ENCODE measurements at regions not wholly inside any gene's neighbourhood (a gene's known extent, or its start where the extent isn't known, plus 50 kb on each side); places are given as distances from the start of the nearest gene placed in this dataset.

DNA sequence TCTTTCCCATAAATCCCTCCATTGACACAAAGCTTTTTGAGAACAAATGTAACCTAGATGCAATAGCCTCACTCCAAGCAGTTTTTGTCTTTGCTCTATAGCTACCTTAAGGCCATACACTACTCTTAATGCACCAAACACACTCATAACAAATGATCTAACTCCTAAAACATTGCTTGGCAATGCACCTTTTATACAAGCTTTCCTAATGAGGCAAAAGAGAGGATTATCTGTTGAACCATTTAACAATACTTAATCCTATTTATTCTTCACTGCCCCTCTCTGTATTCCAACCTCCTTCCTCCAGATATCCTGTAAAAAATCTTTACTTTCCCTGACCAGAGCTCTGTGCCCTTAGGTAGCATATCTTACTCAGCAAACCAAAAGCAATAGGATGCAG, 558.1 kb upstream of the MDFIC2 start:
- no peaks in the 10 kb centered on the region for H3K36me3 ChIP-seq (ENCODE audit: control insufficient read depth in 5 of 5, insufficient read depth in 5 of 5, low read length in 5 of 5)
- H3K9me3 ChIP-seq (ENCODE audit: control insufficient read depth in 5 of 5, low read length in 5 of 5) = peaks cover 0 to 8% (median 3%) of the 10 kb centered on the region in 5 donors
- no peak overlapping the region for H3K27ac ChIP-seq (ENCODE audit: low read depth, low read length)
- H3K9ac ChIP-seq (ENCODE audit: low read length in 5 of 5) = no peak overlapping the region
- no peak overlapping the region for H3K4me3 ChIP-seq (ENCODE audit: low read depth in 1 of 5, low read length in 5 of 5)
- H3K4me1 ChIP-seq (ENCODE audit: control insufficient read depth in 5 of 5, insufficient read depth in 5 of 5, low read length in 5 of 5) = peaks cover 0 to 8% (median 3%) of the 10 kb centered on the region in 5 donors
- H3K27me3 ChIP-seq (ENCODE audit: control insufficient read depth in 5 of 5, insufficient read depth in 4 of 5, low read length in 5 of 5) = no peaks in the 10 kb centered on the region

DNA sequence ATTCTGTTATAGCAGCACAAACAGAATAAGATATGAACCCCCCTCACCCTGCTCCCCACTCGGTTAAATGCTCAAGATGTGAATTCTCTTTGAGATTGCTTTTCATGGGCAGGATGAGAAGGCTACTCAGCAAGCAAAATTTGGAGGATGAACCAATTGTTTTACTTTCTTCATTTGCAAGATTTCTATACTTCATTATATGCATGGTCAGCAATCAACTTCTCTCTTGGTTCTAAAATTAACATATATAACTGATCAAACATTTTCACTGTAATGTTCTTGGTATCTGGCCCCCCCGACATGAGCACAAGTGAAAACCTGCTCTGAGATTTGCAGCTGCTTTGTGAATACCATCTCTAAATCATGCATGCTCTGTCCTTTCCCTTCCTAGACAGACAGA, 556.1 kb upstream of the MDFIC2 start:
- no peak overlapping the region for H3K4me3 ChIP-seq (ENCODE audit: low read depth in 1 of 5, low read length in 5 of 5)
- no peaks in the 10 kb centered on the region for H3K36me3 ChIP-seq (ENCODE audit: control insufficient read depth in 5 of 5, insufficient read depth in 5 of 5, low read length in 5 of 5)
- H3K27me3 ChIP-seq (ENCODE audit: control insufficient read depth in 5 of 5, insufficient read depth in 4 of 5, low read length in 5 of 5) = no peaks in the 10 kb centered on the region

DNA sequence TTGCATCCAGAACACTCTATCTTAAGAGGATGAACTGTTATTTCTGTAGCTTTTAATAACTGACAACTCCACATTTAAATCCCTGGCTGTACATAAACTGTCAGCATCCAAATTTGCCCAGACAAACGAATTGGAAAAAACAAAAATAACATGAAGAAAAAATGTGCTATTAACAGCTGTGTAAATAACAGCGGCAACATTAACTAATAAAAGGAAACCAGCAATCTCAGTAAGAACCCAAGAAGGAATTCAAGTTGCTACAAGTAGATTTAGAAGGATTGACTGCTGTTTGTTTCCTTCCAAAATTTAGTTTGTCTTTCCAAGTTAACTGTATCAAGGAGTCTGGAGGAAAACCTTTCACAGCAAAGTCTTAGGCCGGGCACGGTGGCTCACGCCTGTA, 550.6 kb upstream of the MDFIC2 start:
- Histone ChIP-seq H3K27me3 (ENCODE audit: control insufficient read depth in 5 of 5, insufficient read depth in 4 of 5, low read length in 5 of 5) (no peaks in the 10 kb centered on the region), H3K9me3 (ENCODE audit: control insufficient read depth in 5 of 5, low read length in 5 of 5) (peaks cover 0 to 4% (median 0%) of the 10 kb centered on the region in 5 donors), H3K4me3 (ENCODE audit: low read depth in 1 of 5, low read length in 5 of 5) (no peak overlapping the region), H3K27ac (ENCODE audit: low read depth, low read length) (no peak overlapping the region), H3K36me3 (ENCODE audit: control insufficient read depth in 5 of 5, insufficient read depth in 5 of 5, low read length in 5 of 5) (no peaks in the 10 kb centered on the region), H3K4me1 (ENCODE audit: control insufficient read depth in 5 of 5, insufficient read depth in 5 of 5, low read length in 5 of 5) (peaks cover 0 to 2% (median 0%) of the 10 kb centered on the region in 5 donors), H3K9ac (ENCODE audit: low read length in 5 of 5) (no peak overlapping the region)

More for the DNA sequence above, 556.1 kb upstream of the MDFIC2 start:
- Histone ChIP-seq H3K9me3 (ENCODE audit: control insufficient read depth in 5 of 5, low read length in 5 of 5) (peaks cover 0 to 8% (median 4%) of the 10 kb centered on the region in 5 donors), H3K4me1 (ENCODE audit: control insufficient read depth in 5 of 5, insufficient read depth in 5 of 5, low read length in 5 of 5) (peaks cover 0 to 8% (median 3%) of the 10 kb centered on the region in 5 donors), H3K27ac (ENCODE audit: low read depth, low read length) (no peak overlapping the region), H3K9ac (ENCODE audit: low read length in 5 of 5) (no peak overlapping the region)

DNA sequence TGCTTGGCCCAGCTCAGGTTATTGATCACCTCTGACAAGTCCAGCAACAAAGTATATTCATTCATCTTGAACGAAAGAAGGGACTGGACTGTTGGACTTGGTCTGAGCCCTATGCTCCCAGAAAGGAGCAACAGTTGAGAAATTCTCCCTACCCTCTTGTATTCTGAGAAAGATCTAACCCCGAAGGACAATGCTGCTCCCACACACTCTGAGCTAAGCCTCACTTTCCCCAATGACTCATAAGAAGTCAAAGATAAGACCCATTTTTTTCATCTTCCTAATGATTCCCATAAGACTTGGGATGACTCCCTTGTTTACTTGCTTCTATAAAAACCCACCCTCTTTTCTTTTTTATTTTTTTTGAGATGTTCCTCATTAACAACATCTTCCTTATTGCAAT, 549.4 kb upstream of the MDFIC2 start:
- H3K27me3 ChIP-seq (ENCODE audit: control insufficient read depth in 5 of 5, insufficient read depth in 4 of 5, low read length in 5 of 5) = no peaks in the 10 kb centered on the region
- H3K9ac ChIP-seq (ENCODE audit: low read length in 5 of 5) = no peak overlapping the region
- peaks cover 0 to 6% (median 0%) of the 10 kb centered on the region in 5 donors for H3K4me1 ChIP-seq (ENCODE audit: control insufficient read depth in 5 of 5, insufficient read depth in 5 of 5, low read length in 5 of 5)
- no peak overlapping the region for H3K4me3 ChIP-seq (ENCODE audit: low read depth in 1 of 5, low read length in 5 of 5)
- H3K9me3 ChIP-seq (ENCODE audit: control insufficient read depth in 5 of 5, low read length in 5 of 5) = peaks cover 0 to 4% (median 0%) of the 10 kb centered on the region in 5 donors
- no peaks in the 10 kb centered on the region for H3K36me3 ChIP-seq (ENCODE audit: control insufficient read depth in 5 of 5, insufficient read depth in 5 of 5, low read length in 5 of 5)
- peak overlapping the region; percentile 32 for H3K27ac ChIP-seq (ENCODE audit: low read depth, low read length)

DNA sequence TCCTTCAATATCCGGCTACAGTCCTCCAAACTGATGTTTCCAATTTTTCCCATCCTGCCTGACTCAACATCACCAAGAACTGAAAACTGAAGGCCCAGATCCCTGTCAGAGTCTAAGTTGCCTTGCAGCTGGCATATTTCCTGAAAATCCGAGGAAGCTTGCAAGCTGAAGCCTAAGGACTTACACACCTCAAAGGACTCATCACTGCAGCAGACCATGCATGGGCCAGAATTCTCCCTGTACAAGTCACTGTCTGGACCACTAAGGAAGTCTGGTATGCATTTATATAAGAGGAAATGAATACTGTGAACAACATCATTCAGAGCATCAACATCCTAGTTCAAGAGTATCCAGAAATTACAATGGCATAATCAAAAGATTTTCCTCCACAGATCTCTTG, 548.8 kb upstream of the MDFIC2 start:
- Histone ChIP-seq H3K36me3 (ENCODE audit: control insufficient read depth in 5 of 5, insufficient read depth in 5 of 5, low read length in 5 of 5) (no peaks in the 10 kb centered on the region), H3K9ac (ENCODE audit: low read length in 5 of 5) (no peak overlapping the region), H3K9me3 (ENCODE audit: control insufficient read depth in 5 of 5, low read length in 5 of 5) (peaks cover 0 to 4% (median 0%) of the 10 kb centered on the region in 5 donors), H3K4me1 (ENCODE audit: control insufficient read depth in 5 of 5, insufficient read depth in 5 of 5, low read length in 5 of 5) (peaks cover 0 to 6% (median 0%) of the 10 kb centered on the region in 5 donors), H3K4me3 (ENCODE audit: low read depth in 1 of 5, low read length in 5 of 5) (no peak overlapping the region), H3K27ac (ENCODE audit: low read depth, low read length) (peak overlapping the region; percentile 32), H3K27me3 (ENCODE audit: control insufficient read depth in 5 of 5, insufficient read depth in 4 of 5, low read length in 5 of 5) (no peaks in the 10 kb centered on the region)

DNA sequence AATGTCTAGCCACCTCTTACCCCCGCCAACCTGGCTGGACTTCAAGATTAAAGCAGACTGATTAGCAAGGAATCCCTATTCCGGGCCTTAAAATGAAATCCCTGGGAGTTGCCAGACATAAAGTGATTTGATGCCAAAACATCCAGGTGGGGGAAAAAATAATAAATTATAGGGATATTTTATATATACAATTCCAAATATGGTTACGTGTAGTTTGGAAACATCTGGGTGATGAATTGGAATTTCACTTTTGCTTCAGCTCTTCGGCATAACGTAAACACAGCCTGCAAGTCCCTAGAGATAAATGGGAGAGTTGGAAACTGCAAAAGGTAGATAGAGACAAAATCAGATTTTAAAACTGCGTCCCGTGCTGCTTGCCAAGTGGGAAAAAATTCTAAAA, 545.5 kb upstream of the MDFIC2 start:
- Histone ChIP-seq H3K9ac (ENCODE audit: low read length in 5 of 5) (no peak overlapping the region), H3K36me3 (ENCODE audit: control insufficient read depth in 5 of 5, insufficient read depth in 5 of 5, low read length in 5 of 5) (no peaks in the 10 kb centered on the region), H3K27me3 (ENCODE audit: control insufficient read depth in 5 of 5, insufficient read depth in 4 of 5, low read length in 5 of 5) (no peaks in the 10 kb centered on the region), H3K27ac (ENCODE audit: low read depth, low read length) (no peak overlapping the region), H3K4me3 (ENCODE audit: low read depth in 1 of 5, low read length in 5 of 5) (no peak overlapping the region), H3K4me1 (ENCODE audit: control insufficient read depth in 5 of 5, insufficient read depth in 5 of 5, low read length in 5 of 5) (peaks cover 0 to 10% (median 5%) of the 10 kb centered on the region in 5 donors), H3K9me3 (ENCODE audit: control insufficient read depth in 5 of 5, low read length in 5 of 5) (no peaks in the 10 kb centered on the region)

DNA sequence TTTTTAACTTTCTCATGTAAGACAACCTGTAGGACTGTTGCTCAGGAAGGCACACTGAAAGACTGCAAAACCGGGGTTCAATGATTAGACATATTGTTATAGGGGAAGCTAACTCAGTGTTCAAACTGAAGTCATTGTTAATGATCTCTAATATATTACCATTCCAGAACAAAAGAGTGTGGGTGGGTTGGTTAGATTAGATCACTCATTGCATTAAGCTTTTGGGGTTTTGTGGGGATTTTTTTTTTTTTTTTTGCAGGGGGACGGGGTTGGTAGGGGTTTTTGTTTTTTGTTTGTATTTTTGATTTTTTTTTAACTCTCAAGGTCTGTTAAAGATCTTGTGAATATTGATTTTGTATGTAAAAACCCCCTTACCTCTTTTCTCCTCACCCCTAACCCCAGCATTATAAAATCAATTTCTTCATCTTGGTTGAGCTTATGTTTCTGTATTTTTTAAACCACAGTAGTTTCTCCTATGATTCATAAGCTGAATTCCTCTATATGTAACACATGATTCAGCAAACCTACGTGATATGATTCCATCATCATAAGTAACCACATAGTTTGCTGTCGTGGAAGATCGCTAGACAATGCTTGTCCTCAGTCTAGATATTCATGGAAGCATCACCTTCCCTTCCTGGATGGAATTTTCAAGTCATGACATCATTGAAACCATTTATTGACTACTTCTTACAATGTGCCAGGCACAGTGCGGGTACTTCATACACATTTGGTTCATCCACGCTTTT, 544.1 kb upstream of the MDFIC2 start:
- no peaks in the 10 kb centered on the region for H3K9me3 ChIP-seq (ENCODE audit: control insufficient read depth in 5 of 5, low read length in 5 of 5)
- peaks cover 0 to 17% (median 11%) of the 10 kb centered on the region in 5 donors for H3K4me1 ChIP-seq (ENCODE audit: control insufficient read depth in 5 of 5, insufficient read depth in 5 of 5, low read length in 5 of 5)
- no peaks in the 10 kb centered on the region for H3K36me3 ChIP-seq (ENCODE audit: control insufficient read depth in 5 of 5, insufficient read depth in 5 of 5, low read length in 5 of 5)
- H3K9ac ChIP-seq (ENCODE audit: low read length in 5 of 5) = no peak overlapping the region
- no peak overlapping the region for H3K27ac ChIP-seq (ENCODE audit: low read depth, low read length)
- H3K4me3 ChIP-seq (ENCODE audit: low read depth in 1 of 5, low read length in 5 of 5) = no peak overlapping the region
- no peaks in the 10 kb centered on the region for H3K27me3 ChIP-seq (ENCODE audit: control insufficient read depth in 5 of 5, insufficient read depth in 4 of 5, low read length in 5 of 5)

DNA sequence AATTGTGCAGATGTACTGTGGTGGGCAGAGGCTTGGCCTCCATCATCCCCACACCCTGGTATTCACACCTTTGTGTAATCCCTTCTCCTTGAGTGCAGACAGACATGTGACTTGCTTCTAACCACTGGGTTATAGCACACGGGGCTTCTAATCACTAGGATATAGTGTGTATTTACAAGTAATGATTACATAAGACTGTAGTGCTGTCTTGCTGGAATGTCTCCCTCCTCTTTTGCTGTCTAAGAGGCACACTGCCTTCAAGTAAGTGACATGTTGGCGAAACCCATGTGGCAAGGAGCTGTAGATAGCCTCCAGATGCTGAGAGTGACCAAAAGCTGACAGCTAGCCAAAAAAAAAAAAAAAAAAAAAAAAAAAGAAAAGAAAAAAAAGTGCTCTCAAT, 542.7 kb upstream of the MDFIC2 start:
- Histone ChIP-seq H3K27me3 (ENCODE audit: control insufficient read depth in 5 of 5, insufficient read depth in 4 of 5, low read length in 5 of 5) (no peaks in the 10 kb centered on the region), H3K9me3 (ENCODE audit: control insufficient read depth in 5 of 5, low read length in 5 of 5) (no peaks in the 10 kb centered on the region), H3K27ac (ENCODE audit: low read depth, low read length) (no peak overlapping the region), H3K4me1 (ENCODE audit: control insufficient read depth in 5 of 5, insufficient read depth in 5 of 5, low read length in 5 of 5) (peaks cover 0 to 29% (median 25%) of the 10 kb centered on the region in 5 donors), H3K4me3 (ENCODE audit: low read depth in 1 of 5, low read length in 5 of 5) (no peak overlapping the region), H3K36me3 (ENCODE audit: control insufficient read depth in 5 of 5, insufficient read depth in 5 of 5, low read length in 5 of 5) (no peaks in the 10 kb centered on the region), H3K9ac (ENCODE audit: low read length in 5 of 5) (no peak overlapping the region)

DNA sequence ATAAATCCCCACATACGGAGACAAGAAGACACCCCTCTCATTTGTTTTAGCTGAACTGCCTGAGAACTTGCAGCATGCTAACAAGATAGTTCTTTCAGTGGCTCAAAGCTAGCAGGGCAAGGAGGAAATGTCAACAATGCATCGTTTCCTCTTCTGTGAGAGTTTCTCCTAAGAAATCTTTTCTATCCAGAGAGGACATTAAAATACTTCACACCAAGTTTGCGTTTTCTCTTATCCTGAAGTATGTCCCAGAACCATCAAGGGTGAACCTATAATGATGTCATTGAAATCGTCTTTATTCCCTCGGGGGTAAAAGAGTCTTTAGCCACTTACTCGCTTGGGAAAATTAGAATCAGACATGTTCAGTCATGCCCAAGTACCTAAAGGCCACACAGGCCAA, 541.7 kb upstream of the MDFIC2 start:
- Histone ChIP-seq H3K27ac (ENCODE audit: low read depth, low read length) (no peak overlapping the region), H3K9me3 (ENCODE audit: control insufficient read depth in 5 of 5, low read length in 5 of 5) (no peaks in the 10 kb centered on the region), H3K4me3 (ENCODE audit: low read depth in 1 of 5, low read length in 5 of 5) (no peak overlapping the region), H3K9ac (ENCODE audit: low read length in 5 of 5) (no peak overlapping the region), H3K27me3 (ENCODE audit: control insufficient read depth in 5 of 5, insufficient read depth in 4 of 5, low read length in 5 of 5) (no peaks in the 10 kb centered on the region), H3K36me3 (ENCODE audit: control insufficient read depth in 5 of 5, insufficient read depth in 5 of 5, low read length in 5 of 5) (no peaks in the 10 kb centered on the region), H3K4me1 (ENCODE audit: control insufficient read depth in 5 of 5, insufficient read depth in 5 of 5, low read length in 5 of 5) (peaks cover 0 to 33% (median 28%) of the 10 kb centered on the region in 5 donors)

DNA sequence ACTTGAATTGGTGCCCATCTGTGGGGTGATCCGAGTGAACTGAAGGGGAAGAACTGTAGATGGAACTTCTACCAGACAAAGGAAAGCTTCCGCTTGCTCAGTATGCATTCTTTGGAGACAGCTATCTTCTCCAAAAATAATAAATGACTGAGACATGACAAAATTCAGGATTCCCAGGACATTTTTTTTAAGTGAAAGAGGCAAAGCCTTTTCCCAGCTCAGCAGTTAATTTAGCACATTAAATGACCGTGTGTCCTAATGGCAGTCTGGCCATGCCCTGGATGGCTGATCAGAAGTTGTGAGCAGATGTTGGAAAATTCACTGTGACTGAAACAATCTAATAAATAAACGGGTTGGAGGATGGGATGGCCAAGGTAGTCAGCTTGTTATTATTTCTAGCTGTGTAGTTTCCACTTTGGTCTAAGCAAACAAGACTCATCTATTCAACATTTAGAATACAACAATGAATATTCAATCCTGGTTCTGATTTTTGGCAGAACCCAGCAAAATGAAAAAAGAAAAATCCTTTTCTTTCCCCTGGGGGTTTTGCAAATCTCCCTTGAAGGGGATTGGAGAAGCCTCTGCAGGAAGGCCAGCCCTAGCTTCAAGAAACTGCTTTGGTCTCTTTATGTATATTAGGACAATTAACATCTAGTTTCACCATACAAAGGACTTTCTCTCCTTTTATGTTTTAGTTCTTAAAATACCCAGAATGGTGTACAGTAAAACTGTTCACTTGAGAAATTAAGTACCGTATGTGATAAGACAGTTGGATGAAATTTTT, 540.9 kb upstream of the MDFIC2 start:
- H3K9ac ChIP-seq (ENCODE audit: low read length in 5 of 5) = no peak overlapping the region
- no peak overlapping the region for H3K27ac ChIP-seq (ENCODE audit: low read depth, low read length)
- H3K4me3 ChIP-seq (ENCODE audit: low read depth in 1 of 5, low read length in 5 of 5) = no peak overlapping the region
- H3K36me3 ChIP-seq (ENCODE audit: control insufficient read depth in 5 of 5, insufficient read depth in 5 of 5, low read length in 5 of 5) = no peaks in the 10 kb centered on the region
- H3K9me3 ChIP-seq (ENCODE audit: control insufficient read depth in 5 of 5, low read length in 5 of 5) = no peaks in the 10 kb centered on the region
- H3K27me3 ChIP-seq (ENCODE audit: control insufficient read depth in 5 of 5, insufficient read depth in 4 of 5, low read length in 5 of 5) = no peaks in the 10 kb centered on the region
- peaks cover 0 to 33% (median 28%) of the 10 kb centered on the region in 5 donors for H3K4me1 ChIP-seq (ENCODE audit: control insufficient read depth in 5 of 5, insufficient read depth in 5 of 5, low read length in 5 of 5)
